HEK293 (cell line): ENCODE measurements at regions not wholly inside any gene's neighbourhood (a gene's known extent, or its start where the extent isn't known, plus 50 kb on each side); places are given as distances from the start of the nearest gene placed in this dataset.

Experiments
- CTCF ChIA-PET: fragments of 350-600 bp; formaldehyde crosslinking; extraction: SDS; loops from one replicate; lab custom pipeline; 2021; ENCODE audit warnings: antibody characterized with exemption; lab: Yijun Ruan, JAX
- POLR2A ChIA-PET: fragments of 300-600 bp; formaldehyde crosslinking; extraction: SDS; loops from one replicate; lab custom pipeline; 2020; ENCODE audit warnings: antibody characterized with exemption, inconsistent platforms; lab: Yijun Ruan, JAX
- H3K27ac ChIP-seq: fragments of 200-500 bp; sonication (Bioruptor generic); 2 replicates; pipeline ENCODE4 v1.5.1; 2014; ENCODE audit warnings: low read depth, low read length, control low read depth, inconsistent platforms; ENCODE audit errors: extremely low read depth
- H3K36me3 ChIP-seq, 2 experiments: fragments of 200-500 bp in 1 of 2; sonication (Bioruptor generic) in 1 of 2; 1 replicate in 1 of 2; 2 replicates in 1 of 2; pipeline ENCODE4 v1.5.1; 2014 to 2017; ENCODE audit warnings: inconsistent platforms in 2 of 2, low read length in 2 of 2; ENCODE audit not compliant: control insufficient read depth in 2 of 2, insufficient read depth in 1 of 2
- H3K4me1 ChIP-seq: fragments of 200-500 bp; sonication (Bioruptor generic); 2 replicates; pipeline ENCODE4 v1.5.1; 2014; ENCODE audit warnings: mild to moderate bottlenecking, low read length, inconsistent platforms; ENCODE audit not compliant: control insufficient read depth, insufficient read depth
- H3K4me3 ChIP-seq: 2 replicates; pipeline ENCODE4 v1.5.1; 2011; ENCODE audit warnings: low read depth, mild to moderate bottlenecking, control low read depth, low read length, moderate library complexity
- H3K9me3 ChIP-seq: fragments of 200-500 bp; sonication (Bioruptor generic); 2 replicates; pipeline ENCODE4 v1.5.1; 2014; ENCODE audit warnings: low read depth, low read length, inconsistent platforms; ENCODE audit not compliant: control insufficient read depth, insufficient read depth
- BCL11B ChIP-seq: fragments of 450-650 bp; formaldehyde crosslinking; IDR thresholded peaks from 2 replicates; pipeline ENCODE4 v1.5.1; 2016; ENCODE audit warnings: low read depth, missing biosample characterization, missing genetic modification characterization
- EGR2 ChIP-seq: fragments of 450-650 bp; formaldehyde crosslinking; IDR thresholded peaks from 2 replicates; pipeline ENCODE4 v1.5.1; 2016; ENCODE audit warnings: low read depth, missing biosample characterization, missing genetic modification characterization
- GLI2 ChIP-seq: fragments of 450-650 bp; formaldehyde crosslinking; IDR thresholded peaks from 2 replicates; pipeline ENCODE4; 2017; ENCODE audit warnings: missing biosample characterization, missing genetic modification characterization, low read depth, borderline replicate concordance
- GLI4 ChIP-seq: fragments of 450-650 bp; formaldehyde crosslinking; IDR thresholded peaks from 2 replicates; pipeline ENCODE4 v1.5.1; 2016; ENCODE audit warnings: missing biosample characterization, missing genetic modification characterization
- HOXC10 ChIP-seq: sonication (generic); formaldehyde crosslinking; IDR thresholded peaks from 2 replicates; pipeline ENCODE4 v1.8.1; 2023; ENCODE audit warnings: mild to moderate bottlenecking, missing genetic modification reagents
- HOXD13 ChIP-seq: sonication (generic); formaldehyde crosslinking; IDR thresholded peaks from 2 replicates; pipeline ENCODE4 v1.8.0; 2022; ENCODE audit warnings: missing genetic modification reagents, borderline replicate concordance
- KLF8 ChIP-seq: fragments of 450-650 bp; formaldehyde crosslinking; IDR thresholded peaks from 2 replicates; pipeline ENCODE4 v1.5.1; 2016; ENCODE audit warnings: missing biosample characterization, missing genetic modification characterization
- PRDM4 ChIP-seq: fragments of 450-650 bp; formaldehyde crosslinking; IDR thresholded peaks from 2 replicates; pipeline ENCODE4 v1.5.1; 2017; ENCODE audit warnings: missing biosample characterization, missing genetic modification characterization
- SALL2 ChIP-seq: fragments of 450-650 bp; formaldehyde crosslinking; IDR thresholded peaks from 2 replicates; pipeline ENCODE4 v1.5.0; 2017; ENCODE audit warnings: missing biosample characterization, mild to moderate bottlenecking, missing genetic modification characterization, borderline replicate concordance
- SP3 ChIP-seq: fragments of 450-650 bp; formaldehyde crosslinking; IDR thresholded peaks from 2 replicates; pipeline ENCODE4 v1.5.1; 2016; ENCODE audit warnings: missing biosample characterization, missing genetic modification characterization
- SP7 ChIP-seq: fragments of 450-650 bp; formaldehyde crosslinking; IDR thresholded peaks from 2 replicates; pipeline ENCODE4 v1.5.1; 2016; ENCODE audit warnings: missing biosample characterization, missing genetic modification characterization
- TRIM28 ChIP-seq: IDR thresholded peaks from 2 replicates; pipeline ENCODE4 v1.6.1; 2011; ENCODE audit warnings: low read length, control low read depth, borderline replicate concordance
- ZBTB48 ChIP-seq: fragments of 450-650 bp; formaldehyde crosslinking; IDR thresholded peaks from 2 replicates; pipeline ENCODE4 v1.5.1; 2016; ENCODE audit warnings: missing biosample characterization, missing genetic modification characterization
- ZBTB7A ChIP-seq: fragments of 450-650 bp; formaldehyde crosslinking; IDR thresholded peaks from 2 replicates; pipeline ENCODE4 v1.5.1; 2016; ENCODE audit warnings: low read depth, missing biosample characterization, missing genetic modification characterization
- ZFP3 ChIP-seq: fragments of 450-650 bp; formaldehyde crosslinking; IDR thresholded peaks from 2 replicates; pipeline ENCODE4 v1.5.1; 2016; ENCODE audit warnings: low read depth, missing biosample characterization, missing genetic modification characterization
- ZNF112 ChIP-seq: fragments of 450-650 bp; formaldehyde crosslinking; IDR thresholded peaks from 2 replicates; pipeline ENCODE4 v1.5.0; 2017; ENCODE audit warnings: missing biosample characterization, missing genetic modification characterization
- ZNF146 ChIP-seq: fragments of 450-650 bp; formaldehyde crosslinking; IDR thresholded peaks from 2 replicates; pipeline ENCODE4 v1.5.1; 2016; ENCODE audit warnings: missing biosample characterization, missing genetic modification characterization
- ZNF174 ChIP-seq: fragments of 450-650 bp; formaldehyde crosslinking; IDR thresholded peaks from 2 replicates; pipeline ENCODE4 v1.5.0; 2017; ENCODE audit warnings: missing biosample characterization, mild to moderate bottlenecking, missing genetic modification characterization
- ZNF175 ChIP-seq: fragments of 450-650 bp; formaldehyde crosslinking; IDR thresholded peaks from 2 replicates; pipeline ENCODE4 v1.5.1; 2016; ENCODE audit warnings: missing biosample characterization, missing genetic modification characterization
- ZNF239 ChIP-seq: fragments of 450-650 bp; formaldehyde crosslinking; IDR thresholded peaks from 2 replicates; pipeline ENCODE4 v1.5.1; 2016; ENCODE audit warnings: missing biosample characterization, missing genetic modification characterization
- ZNF24 ChIP-seq: fragments of 450-650 bp; formaldehyde crosslinking; IDR thresholded peaks from 2 replicates; pipeline ENCODE4 v1.5.1; 2016; ENCODE audit warnings: missing biosample characterization, missing genetic modification characterization
- ZNF274 ChIP-seq, 2 experiments: fragments of 200-500 bp in 1 of 2; fragments of 450-650 bp in 1 of 2; sonication (Bioruptor generic) in 1 of 2; formaldehyde crosslinking in 1 of 2; IDR thresholded peaks; 2 replicates each; pipeline versions ENCODE4 v1.5.1 to v1.6.1; 2014 to 2016; ENCODE audit warnings: borderline replicate concordance in 1 of 2, inconsistent platforms in 1 of 2, low read length in 1 of 2, missing biosample characterization in 1 of 2, missing genetic modification characterization in 1 of 2
- ZNF394 ChIP-seq: fragments of 450-650 bp; formaldehyde crosslinking; IDR thresholded peaks from 2 replicates; pipeline ENCODE4 v1.5.1; 2016; ENCODE audit warnings: missing biosample characterization, missing genetic modification characterization, mild to moderate bottlenecking, moderate library complexity, borderline replicate concordance
- ZNF404 ChIP-seq: fragments of 450-650 bp; formaldehyde crosslinking; IDR thresholded peaks from 2 replicates; pipeline ENCODE4 v1.5.1; 2017; ENCODE audit warnings: missing biosample characterization, missing genetic modification characterization
- ZNF423 ChIP-seq: fragments of 450-650 bp; formaldehyde crosslinking; IDR thresholded peaks from 2 replicates; pipeline ENCODE4 v1.5.1; 2016; ENCODE audit warnings: missing biosample characterization, missing genetic modification characterization
- ZNF521 ChIP-seq: fragments of 450-650 bp; formaldehyde crosslinking; IDR thresholded peaks from 2 replicates; pipeline ENCODE4 v1.5.1; 2017; ENCODE audit warnings: missing biosample characterization, mild to moderate bottlenecking, missing genetic modification characterization
- ZNF639 ChIP-seq: fragments of 450-650 bp; formaldehyde crosslinking; IDR thresholded peaks from 2 replicates; pipeline ENCODE4 v1.5.1; 2016; ENCODE audit warnings: missing biosample characterization, missing genetic modification characterization
- ZNF654 ChIP-seq: fragments of 450-650 bp; formaldehyde crosslinking; IDR thresholded peaks from 2 replicates; pipeline ENCODE4 v1.5.1; 2016; ENCODE audit warnings: low read depth, missing biosample characterization, missing genetic modification characterization
- ZNF701 ChIP-seq: fragments of 450-650 bp; formaldehyde crosslinking; IDR thresholded peaks from 2 replicates; pipeline ENCODE4 v1.5.1; 2016; ENCODE audit warnings: missing biosample characterization, missing genetic modification characterization
- ZNF747 ChIP-seq: fragments of 450-650 bp; formaldehyde crosslinking; IDR thresholded peaks from 2 replicates; pipeline ENCODE4 v1.5.1; 2016; ENCODE audit warnings: missing biosample characterization, missing genetic modification characterization
- ZNF837 ChIP-seq: fragments of 450-650 bp; formaldehyde crosslinking; IDR thresholded peaks from 2 replicates; pipeline ENCODE4 v1.5.1; 2016; ENCODE audit warnings: missing biosample characterization, missing genetic modification characterization
- TF ChIP-seq, protein P1 (sequence below): fragments of 450-650 bp; formaldehyde crosslinking; IDR thresholded peaks from 2 replicates; pipeline ENCODE4 v1.5.1; 2016; ENCODE audit warnings: missing biosample characterization, missing genetic modification characterization

DNA sequence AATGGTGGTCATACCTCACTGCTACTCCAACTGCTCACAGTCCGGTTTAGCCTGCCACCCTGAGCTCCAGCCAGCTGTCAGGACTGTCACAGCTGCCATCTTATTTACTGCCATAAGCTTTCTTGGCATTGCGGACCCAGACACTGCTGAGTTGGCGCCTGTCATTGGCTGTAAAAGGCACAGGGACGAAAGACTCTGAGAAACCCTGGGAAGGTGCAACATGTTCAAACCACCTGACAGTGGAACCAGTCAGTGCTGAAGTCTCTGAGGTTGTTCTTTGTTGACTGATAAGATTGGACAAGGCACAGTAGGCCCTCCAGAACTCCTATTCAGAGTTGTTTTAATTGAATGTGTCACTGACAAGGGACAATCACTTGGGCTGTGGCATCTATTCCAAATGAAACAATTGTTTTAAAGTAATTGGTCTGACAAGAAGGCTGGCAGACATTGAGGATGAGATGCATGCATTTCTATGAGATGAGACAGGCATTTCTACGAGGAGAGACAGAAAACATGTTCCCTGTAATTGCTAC is 927.8 kb downstream of the STPG2 start (continued):
- no peak for TF ChIP-seq PRDM4 (tag by site-specific recombination)
- no peak for TF ChIP-seq ZBTB7A (tag by site-specific recombination)
- no peak for TF ChIP-seq ZNF423 (tag by site-specific recombination)
- no peak for TF ChIP-seq ZFP3 (tag by site-specific recombination)
- no peak for TF ChIP-seq ZNF404
- TF ChIP-seq, protein P1, sequence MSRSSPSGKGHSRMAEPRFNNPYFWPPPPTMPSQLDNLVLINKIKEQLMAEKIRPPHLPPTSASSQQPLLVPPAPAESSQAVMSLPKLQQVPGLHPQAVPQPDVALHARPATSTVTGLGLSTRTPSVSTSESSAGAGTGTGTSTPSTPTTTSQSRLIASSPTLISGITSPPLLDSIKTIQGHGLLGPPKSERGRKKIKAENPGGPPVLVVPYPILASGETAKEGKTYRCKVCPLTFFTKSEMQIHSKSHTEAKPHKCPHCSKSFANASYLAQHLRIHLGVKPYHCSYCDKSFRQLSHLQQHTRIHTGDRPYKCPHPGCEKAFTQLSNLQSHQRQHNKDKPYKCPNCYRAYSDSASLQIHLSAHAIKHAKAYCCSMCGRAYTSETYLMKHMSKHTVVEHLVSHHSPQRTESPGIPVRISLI, result no peak
- TF ChIP-seq ZNF521 (tag by site-specific recombination), result no peak
- TF ChIP-seq, all 188 proteins: peak for 0

DNA sequence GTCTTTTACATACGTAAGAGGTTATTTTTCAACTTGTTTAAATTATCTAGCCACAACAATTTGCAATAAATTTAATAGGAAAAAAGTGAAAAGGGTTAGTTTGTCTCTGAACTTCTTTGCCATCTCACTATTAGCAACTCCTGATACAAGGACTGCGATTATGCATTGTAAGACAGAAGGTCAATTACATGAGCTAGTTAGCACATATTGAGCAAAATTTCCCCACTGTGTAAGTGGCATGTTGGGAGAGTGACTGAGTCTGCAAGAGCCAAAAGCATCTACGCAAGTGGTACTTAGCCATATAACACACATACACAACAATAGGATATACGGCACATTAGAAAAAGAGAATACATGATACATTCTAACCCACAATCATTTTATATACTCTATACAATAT is 927.2 kb downstream of the STPG2 start:
- H3K9me3 ChIP-seq, result no peaks in the 10 kb centered on the region
- no peaks in the 10 kb centered on the region for H3K36me3 ChIP-seq
- no peak overlapping the region for H3K4me3 ChIP-seq
- H3K27ac ChIP-seq, result no peak overlapping the region
- POLR2A ChIA-PET, result no interaction called here
- no peak for TF ChIP-seq KLF8
- TF ChIP-seq TRIM28, result no peak
- TF ChIP-seq ZNF146 (tag by site-specific recombination), result no peak
- TF ChIP-seq GLI2 (tag by site-specific recombination), result no peak
- no peak for TF ChIP-seq ZNF654 (tag by site-specific recombination)
- TF ChIP-seq SP3, result no peak
- TF ChIP-seq ZNF239 (tag by site-specific recombination), result no peak
- no peak for TF ChIP-seq EGR2
- no peak for TF ChIP-seq ZNF837
- TF ChIP-seq ZNF174 (tag by site-specific recombination), result no peak
- TF ChIP-seq ZNF274 (IDR thresholded peaks at IDR 0.05; ENCODE audit: low read length), result no peak
- TF ChIP-seq ZNF274 (tag by site-specific recombination; IDR thresholded peaks at IDR 0.05; ENCODE audit: borderline replicate concordance), result no peak
- no peak for TF ChIP-seq HOXC10 (CRISPR knock-in tag)
- no peaks in the 10 kb centered on the region for H3K4me1 ChIP-seq
- CTCF ChIA-PET, result no interaction called here

DNA sequence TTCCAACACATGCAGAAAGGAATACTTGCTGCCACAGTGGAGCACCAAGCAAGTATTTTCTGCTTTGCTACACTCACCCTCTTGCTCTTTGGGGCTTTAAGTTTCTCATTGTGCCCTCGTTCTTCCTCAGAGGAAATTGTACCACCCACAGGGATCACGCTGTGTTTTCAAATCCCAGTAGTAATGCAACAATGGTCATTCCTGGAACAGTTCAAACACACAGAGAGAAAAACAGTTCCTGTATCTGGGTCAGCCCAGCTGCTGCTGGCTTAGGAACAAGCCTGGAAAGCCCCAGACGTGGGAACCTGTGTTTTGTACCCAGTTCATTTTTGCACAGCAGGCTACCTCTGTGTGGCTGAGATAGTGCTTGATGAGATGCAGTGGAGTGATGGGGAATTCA is 907.8 kb downstream of the STPG2 start:
- Histone ChIP-seq H3K4me3 (no peak overlapping the region), H3K4me1 (no peaks in the 10 kb centered on the region), H3K27ac (no peak overlapping the region), H3K9me3 (no peaks in the 10 kb centered on the region), H3K36me3 (no peaks in the 10 kb centered on the region)
- ChIA-PET POLR2A (no interaction called here), CTCF (no interaction called here)
- TF ChIP-seq HOXD13 (CRISPR knock-in tag) (no peak), BCL11B (tag by site-specific recombination) (no peak), ZNF639 (tag by site-specific recombination) (no peak), ZNF394 (tag by site-specific recombination) (no peak), ZNF701 (tag by site-specific recombination) (no peak), ZNF175 (tag by site-specific recombination) (no peak), ZNF146 (tag by site-specific recombination) (no peak), ZNF747 (tag by site-specific recombination) (no peak), KLF8 (no peak), SP7 (tag by site-specific recombination) (no peak), GLI4 (tag by site-specific recombination) (no peak), SALL2 (tag by site-specific recombination) (no peak), ZBTB48 (tag by site-specific recombination) (no peak), ZNF112 (tag by site-specific recombination) (no peak), ZNF24 (no peak)
